Adrenal gland (tissue), 9 donors: ENCODE measurements at regions not wholly inside any gene's neighbourhood (a gene's known extent, or its start where the extent isn't known, plus 50 kb on each side); places are given as distances from the start of the nearest gene placed in this dataset.
"Not testable (repeated sequence)": the region's sequence is repeated elsewhere in the genome, so short reads cannot be mapped to it uniquely, and the experiment has no call there.

Experiments used
- DNase-seq, 7 donors: peaks; one replicate each; pipeline ENCODE4 v3.0.0-alpha.2; 2019 to 2020
- H3K27ac ChIP-seq, 5 donors: fragments of 200-600 bp; sonication (generic) in 4 of 5; 1 replicate in 3 of 5; 2 replicates in 2 of 5; pipeline versions ENCODE4 v1.5.1 to v1.8.0; 2016 to 2020; ENCODE audit warnings: mild to moderate bottlenecking in 1 of 5
- H3K27me3 ChIP-seq: fragments of 200-600 bp; 2 replicates; pipeline ENCODE4 v1.8.0; 2021
- H3K36me3 ChIP-seq, 2 donors: fragments of 200-600 bp; replicated peaks in 1 of 2; 1 replicate in 1 of 2; 2 replicates in 1 of 2; pipeline versions ENCODE4 v1.5.1 to v1.8.0; 2018 to 2022
- H3K4me1 ChIP-seq, 2 donors: fragments of 200-600 bp; replicated peaks in 1 of 2; 1 replicate in 1 of 2; 2 replicates in 1 of 2; pipeline versions ENCODE4 v1.5.1 to v1.8.0; 2018 to 2021
- H3K4me3 ChIP-seq, 4 donors: fragments of 200-600 bp; sonication (generic) in 3 of 4; one replicate each; pipeline ENCODE4 v1.5.1; 2016 to 2018
- H3K9me3 ChIP-seq, 3 donors: fragments of 200-600 bp; sonication (generic) in 1 of 3; replicated peaks in 1 of 3; 1 replicate in 2 of 3; 2 replicates in 1 of 3; pipeline versions ENCODE4 v1.5.1 to v1.8.0; 2016 to 2021
- CTCF ChIP-seq, 6 experiments: fragments of 450-650 bp in 4 of 6; fragments of 200-600 bp in 2 of 6; sonication (generic) in 1 of 6; IDR thresholded peaks; 1 replicate in 5 of 6; 2 replicates in 1 of 6; pipeline versions ENCODE4 v1.5.1 to v1.8.0; 2016 to 2021; ENCODE audit warnings: antibody characterized with exemption in 6 of 6, mild to moderate bottlenecking in 2 of 6, moderate library complexity in 1 of 6
- POLR2A ChIP-seq, 2 donors: fragments of 450-650 bp; IDR thresholded peaks; one replicate each; pipeline ENCODE4 v1.6.1; 2017; ENCODE audit warnings: antibody characterized with exemption in 2 of 2, mild to moderate bottlenecking in 2 of 2, moderate library complexity in 1 of 2
- WGBS, 4 donors: extraction: QIAGEN DNeasy Blood & Tissue Kit in 2 of 4; methylation state at CpG; one replicate each; pipeline versions ENCODE4 v1.1.5 to v1.1.7; 2013 to 2017; 5-methylcytosine and 5-hydroxymethylcytosine counted together
- intact Hi-C, 2 donors: fragments of 100-400 bp; cut with DNase I; formaldehyde crosslinking; loops; one replicate each; pipeline versions ENCODE4 v1.14.1 to v1.15.0; 2022 to 2023
- donor health status: healthy with polysubstance abuse.
- donor health status: Bipolar disorder and iron deficiency.
- donor health status: DM: yes; HTN: yes; CAD: no.
- donor health status: DM: no; HTN: no; CAD: no.
- donor health status: DM: no; HTN: no; CAD: no.

GRCh38 chr5:82436291-82436690, 158.1 kb upstream of the RPS23 start:
- DNase-seq: no peak
- Histone ChIP-seq H3K4me3 (no peak overlapping the region), H3K27ac (no peak overlapping the region), H3K4me1 (no peaks in the 10 kb centered on the region), H3K36me3 (no peaks in the 10 kb centered on the region), H3K27me3 (no peaks in the 10 kb centered on the region), H3K9me3 (no peaks in the 10 kb centered on the region)
- 70 to 96% (median 83%) methylated on average over 2 of the region's 2 CpGs for WGBS, 4 donors
- intact Hi-C loops: no loop called here
- no peak for TF ChIP-seq POLR2A (IDR thresholded peaks at IDR 0.05)
- no peak for TF ChIP-seq CTCF (IDR thresholded peaks at IDR 0.05)

- 85 to 96% (median 94%) methylated on average over 16 to 30 of the region's 35 CpGs for WGBS, 4 donors
- H3K27me3 ChIP-seq, H3K9me3 ChIP-seq, DNase-seq, intact Hi-C loops, H3K4me1 ChIP-seq, H3K4me3 ChIP-seq, H3K27ac ChIP-seq, H3K36me3 ChIP-seq: not testable (repeated sequence)
Measured at GRCh38 chr5:82434696-82435660, 156.8 kb upstream of the RPS23 start.

- Histone ChIP-seq H3K4me1 (no peaks in the 10 kb centered on the region), H3K36me3 (no peaks in the 10 kb centered on the region), H3K27ac (peak overlapping the region in 1 of 5 donors; percentile 2), H3K9me3 (no peaks in the 10 kb centered on the region), H3K27me3 (no peaks in the 10 kb centered on the region), H3K4me3 (no peak overlapping the region)
- TF ChIP-seq CTCF (IDR thresholded peaks at IDR 0.05) (no peak), POLR2A (IDR thresholded peaks at IDR 0.05) (no peak)
- intact Hi-C loops: no loop called here
- 71 to 87% (median 84%) methylated on average over 4 of the region's 4 CpGs for WGBS, 4 donors
- DNase-seq: peak in 1 of 7 donors; percentile 29
Measured at GRCh38 chr5:82426464-82427154, 148.5 kb upstream of the RPS23 start.

- WGBS, 4 donors: 29 to 66% (median 47%) methylated on average over 2 to 3 of the region's 3 CpGs
- Histone ChIP-seq H3K9me3 (no peaks in the 10 kb centered on the region), H3K4me1 (peaks cover 0 to 4% of the 10 kb centered on the region in 2 donors), H3K27ac (peak overlapping the region in 1 of 5 donors; percentile 2), H3K36me3 (no peaks in the 10 kb centered on the region), H3K4me3 (no peak overlapping the region), H3K27me3 (no peaks in the 10 kb centered on the region)
- intact Hi-C loops: no loop called here
- no peak for TF ChIP-seq POLR2A (IDR thresholded peaks at IDR 0.05)
- TF ChIP-seq CTCF (IDR thresholded peaks at IDR 0.05): no peak
- DNase-seq: peak in 4 of 7 donors; percentile 31 to 53 (median 40)
Measured at GRCh38 chr5:82425591-82425990, 147.4 kb upstream of the RPS23 start.
